Gastroesophageal sphincter (tissue), 2 donors: ENCODE measurements at regions not wholly inside any gene's neighbourhood (a gene's known extent, or its start where the extent isn't known, plus 50 kb on each side); places are given as distances from the start of the nearest gene placed in this dataset.

Experiments used
- POLR2A ChIP-seq, 2 donors: fragments of 450-650 bp; IDR thresholded peaks; one replicate each; pipeline ENCODE4 v1.6.1; 2017; ENCODE audit warnings: antibody characterized with exemption in 2 of 2, mild to moderate bottlenecking in 2 of 2, moderate library complexity in 1 of 2
- POLR2AphosphoS5 ChIP-seq: sonication (generic); formaldehyde crosslinking; IDR thresholded peaks from one replicate; pipeline ENCODE4 v1.6.1; 2017; ENCODE audit warnings: antibody characterized with exemption

- no peak for TF ChIP-seq POLR2A (IDR thresholded peaks at IDR 0.05)
- no peak for TF ChIP-seq POLR2AphosphoS5
Observed at GRCh38 chr4:23371533-23371932, 518.3 kb downstream of the PPARGC1A start.
